GM23338 (cell line): ENCODE measurements at regions not wholly inside any gene's neighbourhood (a gene's known extent, or its start where the extent isn't known, plus 50 kb on each side); places are given as distances from the start of the nearest gene placed in this dataset.

Experiments
- ATAC-seq: fragments of 200-7000 bp; cut with Tn5 transposase; 3 replicates; pipeline ENCODE4 v1.9.1; 2020
- DNase-seq: peaks from one replicate; pipeline ENCODE4 v3.0.0-alpha.2; 2015; ENCODE audit warnings: low spot score
- H2AFZ ChIP-seq: fragments of 200-600 bp; sonication (generic); 2 replicates; pipeline ENCODE4 v1.8.0; 2016; ENCODE audit warnings: antibody characterized with exemption, mild to moderate bottlenecking, moderate library complexity
- H3F3A ChIP-seq: fragments of 200-600 bp; sonication (generic); replicated peaks from 2 replicates; pipeline ENCODE4 v1.8.0; 2017; ENCODE audit warnings: antibody characterized with exemption, mixed run types, low read depth
- H3K27ac ChIP-seq: fragments of 200-600 bp; sonication (generic); 2 replicates; pipeline ENCODE4 v1.6.1; 2016; ENCODE audit warnings: low read depth
- H3K27me3 ChIP-seq: fragments of 200-600 bp; sonication (generic); 2 replicates; pipeline ENCODE4 v1.8.0; 2016; ENCODE audit warnings: mild to moderate bottlenecking, mixed run types, moderate library complexity; ENCODE audit not compliant: insufficient read depth
- H3K36me3 ChIP-seq: fragments of 200-600 bp; sonication (generic); 2 replicates; pipeline ENCODE4 v1.8.0; 2016; ENCODE audit warnings: mild to moderate bottlenecking; ENCODE audit not compliant: insufficient read depth
- H3K4me1 ChIP-seq: fragments of 200-600 bp; sonication (generic); 2 replicates; pipeline ENCODE4 v1.8.0; 2016; ENCODE audit warnings: mild to moderate bottlenecking, moderate library complexity; ENCODE audit not compliant: insufficient read depth
- H3K4me2 ChIP-seq: fragments of 200-600 bp; sonication (generic); 2 replicates; pipeline ENCODE4 v1.7.1; 2017; ENCODE audit warnings: mixed run types
- H3K4me3 ChIP-seq: fragments of 200-600 bp; sonication (generic); 2 replicates; pipeline ENCODE4 v1.6.1; 2016; ENCODE audit warnings: mixed run types
- H3K79me2 ChIP-seq: fragments of 200-600 bp; sonication (generic); replicated peaks from 2 replicates; pipeline ENCODE4 v1.8.0; 2017; ENCODE audit warnings: mild to moderate bottlenecking; ENCODE audit not compliant: insufficient read depth
- H3K9me2 ChIP-seq: fragments of 200-600 bp; sonication (generic); 2 replicates; pipeline ENCODE4 v1.8.0; 2017; ENCODE audit not compliant: insufficient read depth
- H4K20me1 ChIP-seq: fragments of 200-600 bp; sonication (generic); replicated peaks from 2 replicates; pipeline ENCODE4 v1.8.0; 2017; ENCODE audit warnings: mild to moderate bottlenecking; ENCODE audit not compliant: insufficient read depth
- H3K27ac Mint-ChIP-seq: 2 replicates; pipeline ENCODE4 v1.8.0; 2020; ENCODE audit warnings: inconsistent platforms, mild to moderate bottlenecking, moderate library complexity, mixed read lengths
- H3K27me3 Mint-ChIP-seq: 3 replicates; pipeline ENCODE4 v1.8.0; 2022; ENCODE audit warnings: low read depth, mild to moderate bottlenecking, moderate library complexity, mixed read lengths, inconsistent platforms; ENCODE audit not compliant: insufficient read depth, poor library complexity
- H3K36me3 Mint-ChIP-seq: 3 replicates; pipeline ENCODE4 v1.8.0; 2021; ENCODE audit warnings: low read depth, mild to moderate bottlenecking, inconsistent platforms, moderate library complexity, mixed read lengths
- H3K4me1 Mint-ChIP-seq: 3 replicates; pipeline ENCODE4 v1.8.0; 2020; ENCODE audit warnings: mild to moderate bottlenecking, inconsistent platforms, mixed read lengths
- H3K4me3 Mint-ChIP-seq: 3 replicates; pipeline ENCODE4 v1.8.0; 2021; ENCODE audit warnings: moderate library complexity, mild to moderate bottlenecking, inconsistent platforms, mixed read lengths
- H3K9me3 Mint-ChIP-seq: 3 replicates; pipeline ENCODE4 v1.8.0; 2020; ENCODE audit warnings: moderate library complexity, mild to moderate bottlenecking, inconsistent platforms, mixed read lengths
- CREB1 ChIP-seq: fragments of 250-450 bp; sonication (Bioruptor Pico); IDR thresholded peaks from 2 replicates; pipeline ENCODE4 v1.5.0; 2020; ENCODE audit warnings: low read depth, mild to moderate bottlenecking, moderate library complexity
- EZH2 ChIP-seq: fragments of 200-600 bp; sonication (generic); IDR thresholded peaks from one replicate; pipeline ENCODE4 v1.8.0; 2017; ENCODE audit warnings: antibody characterized with exemption, mild to moderate bottlenecking, low read depth; ENCODE audit not compliant: unreplicated experiment
- EZH2phosphoT487 ChIP-seq: fragments of 200-600 bp; sonication (generic); IDR thresholded peaks from one replicate; pipeline ENCODE4 v1.8.1; 2018; ENCODE audit warnings: antibody characterized with exemption; ENCODE audit not compliant: unreplicated experiment
- JUNB ChIP-seq: IDR thresholded peaks from one replicate; pipeline ENCODE4 v1.6.1; 2016; ENCODE audit warnings: antibody characterized with exemption; ENCODE audit not compliant: unreplicated experiment
- NANOG ChIP-seq: IDR thresholded peaks from 2 replicates; pipeline ENCODE4 v1.6.1; 2016; ENCODE audit warnings: antibody characterized with exemption, borderline replicate concordance
- POLR2AphosphoS5 ChIP-seq: IDR thresholded peaks from 2 replicates; pipeline ENCODE4 v1.6.1; 2016; ENCODE audit warnings: antibody characterized with exemption, low read depth
- STAT1 ChIP-seq: IDR thresholded peaks from one replicate; pipeline ENCODE4 v1.6.1; 2016; ENCODE audit warnings: antibody characterized with exemption; ENCODE audit not compliant: unreplicated experiment
- ZNF114 ChIP-seq: fragments of 250-450 bp; sonication (Bioruptor Pico); IDR thresholded peaks from 2 replicates; pipeline ENCODE4 v1.5.0; 2020; ENCODE audit warnings: mild to moderate bottlenecking, moderate library complexity
- ZNF331 ChIP-seq: fragments of 250-450 bp; sonication (Bioruptor Pico); IDR thresholded peaks from 2 replicates; pipeline ENCODE4 v1.5.0; 2020; ENCODE audit warnings: low read depth, mild to moderate bottlenecking, moderate library complexity
- TF ChIP-seq, protein P1 (sequence below): fragments of 250-450 bp; sonication (Bioruptor Pico); IDR thresholded peaks from 2 replicates; pipeline ENCODE4 v1.5.0; 2020; ENCODE audit warnings: mild to moderate bottlenecking, moderate library complexity
- TF ChIP-seq, protein P2 (sequence below): IDR thresholded peaks from 2 replicates; pipeline ENCODE4 v1.6.1; 2016; ENCODE audit warnings: antibody characterized with exemption
- TF ChIP-seq, protein P3 (sequence below), 2 experiments: fragments of 200-600 bp in 1 of 2; sonication (generic) in 1 of 2; conservative IDR thresholded peaks; 2 replicates each; pipeline versions ENCODE4 v1.5.1 to v1.6.1; 2016 to 2017; ENCODE audit warnings: antibody characterized with exemption in 2 of 2, low read depth in 2 of 2, mild to moderate bottlenecking in 2 of 2, moderate library complexity in 1 of 2

DNA sequence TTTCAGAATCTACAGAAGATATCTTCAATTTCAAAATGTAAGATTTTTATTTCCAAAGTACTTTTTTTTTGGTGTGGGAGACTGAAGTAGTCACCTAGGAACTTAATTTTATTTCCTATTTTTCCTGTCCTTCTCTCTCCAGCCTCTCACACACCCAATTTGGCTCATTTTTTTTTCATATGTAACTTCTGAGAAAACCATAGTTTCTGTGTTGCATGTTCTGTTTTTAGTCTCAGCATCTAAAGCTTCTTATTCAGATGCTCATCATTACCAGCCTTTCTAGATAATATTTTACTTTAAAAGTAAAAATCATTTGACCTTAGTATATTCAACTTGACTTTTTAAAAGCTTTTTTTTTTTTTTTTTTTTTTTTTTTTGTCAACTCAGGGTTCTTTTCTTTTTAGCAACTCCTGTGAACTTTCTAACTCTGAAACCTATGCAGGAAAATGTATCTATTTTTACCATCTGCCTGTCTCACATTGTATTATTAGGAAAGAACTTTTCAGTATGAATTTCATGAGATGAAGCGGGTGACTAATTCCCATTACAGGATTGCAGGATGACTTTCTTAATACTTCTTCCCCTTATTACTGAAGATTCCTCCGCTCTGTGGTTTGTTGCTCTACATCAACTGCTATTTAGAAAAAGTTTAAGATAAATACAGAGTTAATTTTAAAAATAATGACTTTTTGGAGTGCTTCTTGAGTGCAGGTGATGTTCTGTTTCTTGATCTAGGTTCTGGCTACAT is 73.6 kb upstream of the LSM8 start:
- no peak overlapping the region for H3K4me2 ChIP-seq
- no peak overlapping the region for H2AFZ ChIP-seq
- H3K9me2 ChIP-seq: no peaks in the 10 kb centered on the region
- no peak overlapping the region for H3K4me3 Mint-ChIP-seq
- H3K27me3 Mint-ChIP-seq: no peaks in the 10 kb centered on the region
- no peaks in the 10 kb centered on the region for H3F3A ChIP-seq
- H3K4me1 ChIP-seq: no peaks in the 10 kb centered on the region
- TF ChIP-seq STAT1: no peak
- TF ChIP-seq ZNF114: no peak
- H3K36me3 Mint-ChIP-seq: peaks cover 7% of the 10 kb centered on the region; the same call in 2 of the 3 replicates
- no peaks in the 10 kb centered on the region for H3K79me2 ChIP-seq
- H3K36me3 ChIP-seq: peaks cover 6% of the 10 kb centered on the region; the same call in 1 of the 2 replicates
- H3K27ac Mint-ChIP-seq: no peak overlapping the region
- no peaks in the 10 kb centered on the region for H3K4me1 Mint-ChIP-seq
- peaks cover 18% of the 10 kb centered on the region for H3K9me3 Mint-ChIP-seq
- no peaks in the 10 kb centered on the region for H4K20me1 ChIP-seq
- H3K27ac ChIP-seq: no peak overlapping the region
- H3K4me3 ChIP-seq: no peak overlapping the region
- ATAC-seq: no peak
- DNase-seq: no peak
- no peaks in the 10 kb centered on the region for H3K27me3 ChIP-seq

DNA sequence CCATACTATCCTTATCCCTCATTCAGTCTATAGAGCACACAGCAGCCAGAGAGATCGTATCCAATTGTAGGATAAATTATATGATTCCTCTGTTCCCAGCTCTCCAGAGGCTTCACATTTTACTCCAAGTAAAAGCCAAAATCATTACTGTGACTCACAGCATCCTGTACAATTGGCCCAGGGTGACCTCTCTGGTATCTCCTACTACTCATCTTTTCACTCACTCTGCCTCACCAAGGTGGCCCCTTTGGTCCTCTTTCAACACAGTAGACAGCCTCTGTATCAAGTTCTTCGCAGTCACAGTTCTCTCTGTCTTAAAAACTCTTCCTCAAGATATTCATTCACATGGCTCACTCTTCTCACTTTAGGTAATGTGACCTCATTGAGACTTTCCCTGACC is 72.6 kb upstream of the LSM8 start:
- Histone ChIP-seq H4K20me1 (no peaks in the 10 kb centered on the region), H2AFZ (no peak overlapping the region), H3K4me2 (no peak overlapping the region), H3K4me3 (no peak overlapping the region), H3K27ac (no peak overlapping the region), H3K79me2 (no peaks in the 10 kb centered on the region), H3K27me3 (no peaks in the 10 kb centered on the region), H3F3A (no peaks in the 10 kb centered on the region), H3K4me1 (no peaks in the 10 kb centered on the region), H3K36me3 (peaks cover 6% of the 10 kb centered on the region; the same call in 1 of the 2 replicates), H3K9me2 (no peaks in the 10 kb centered on the region)
- H3K4me3 Mint-ChIP-seq: no peak overlapping the region
- H3K4me1 Mint-ChIP-seq: no peaks in the 10 kb centered on the region
- no peaks in the 10 kb centered on the region for H3K27me3 Mint-ChIP-seq
- ATAC-seq (no peak), DNase-seq (no peak)
- no peak overlapping the region for H3K27ac Mint-ChIP-seq
- peaks cover 7% of the 10 kb centered on the region; the same call in 2 of the 3 replicates for H3K36me3 Mint-ChIP-seq
- H3K9me3 Mint-ChIP-seq: peaks cover 27% of the 10 kb centered on the region
- TF ChIP-seq JUNB (no peak), CREB1 (CRISPR knock-in tag) (no peak), ZNF331 (no peak), STAT1 (no peak), ZNF114 (no peak), NANOG (no peak), EZH2 (no peak), POLR2AphosphoS5 (no peak), EZH2phosphoT487 (no peak)
- TF ChIP-seq, protein P1, sequence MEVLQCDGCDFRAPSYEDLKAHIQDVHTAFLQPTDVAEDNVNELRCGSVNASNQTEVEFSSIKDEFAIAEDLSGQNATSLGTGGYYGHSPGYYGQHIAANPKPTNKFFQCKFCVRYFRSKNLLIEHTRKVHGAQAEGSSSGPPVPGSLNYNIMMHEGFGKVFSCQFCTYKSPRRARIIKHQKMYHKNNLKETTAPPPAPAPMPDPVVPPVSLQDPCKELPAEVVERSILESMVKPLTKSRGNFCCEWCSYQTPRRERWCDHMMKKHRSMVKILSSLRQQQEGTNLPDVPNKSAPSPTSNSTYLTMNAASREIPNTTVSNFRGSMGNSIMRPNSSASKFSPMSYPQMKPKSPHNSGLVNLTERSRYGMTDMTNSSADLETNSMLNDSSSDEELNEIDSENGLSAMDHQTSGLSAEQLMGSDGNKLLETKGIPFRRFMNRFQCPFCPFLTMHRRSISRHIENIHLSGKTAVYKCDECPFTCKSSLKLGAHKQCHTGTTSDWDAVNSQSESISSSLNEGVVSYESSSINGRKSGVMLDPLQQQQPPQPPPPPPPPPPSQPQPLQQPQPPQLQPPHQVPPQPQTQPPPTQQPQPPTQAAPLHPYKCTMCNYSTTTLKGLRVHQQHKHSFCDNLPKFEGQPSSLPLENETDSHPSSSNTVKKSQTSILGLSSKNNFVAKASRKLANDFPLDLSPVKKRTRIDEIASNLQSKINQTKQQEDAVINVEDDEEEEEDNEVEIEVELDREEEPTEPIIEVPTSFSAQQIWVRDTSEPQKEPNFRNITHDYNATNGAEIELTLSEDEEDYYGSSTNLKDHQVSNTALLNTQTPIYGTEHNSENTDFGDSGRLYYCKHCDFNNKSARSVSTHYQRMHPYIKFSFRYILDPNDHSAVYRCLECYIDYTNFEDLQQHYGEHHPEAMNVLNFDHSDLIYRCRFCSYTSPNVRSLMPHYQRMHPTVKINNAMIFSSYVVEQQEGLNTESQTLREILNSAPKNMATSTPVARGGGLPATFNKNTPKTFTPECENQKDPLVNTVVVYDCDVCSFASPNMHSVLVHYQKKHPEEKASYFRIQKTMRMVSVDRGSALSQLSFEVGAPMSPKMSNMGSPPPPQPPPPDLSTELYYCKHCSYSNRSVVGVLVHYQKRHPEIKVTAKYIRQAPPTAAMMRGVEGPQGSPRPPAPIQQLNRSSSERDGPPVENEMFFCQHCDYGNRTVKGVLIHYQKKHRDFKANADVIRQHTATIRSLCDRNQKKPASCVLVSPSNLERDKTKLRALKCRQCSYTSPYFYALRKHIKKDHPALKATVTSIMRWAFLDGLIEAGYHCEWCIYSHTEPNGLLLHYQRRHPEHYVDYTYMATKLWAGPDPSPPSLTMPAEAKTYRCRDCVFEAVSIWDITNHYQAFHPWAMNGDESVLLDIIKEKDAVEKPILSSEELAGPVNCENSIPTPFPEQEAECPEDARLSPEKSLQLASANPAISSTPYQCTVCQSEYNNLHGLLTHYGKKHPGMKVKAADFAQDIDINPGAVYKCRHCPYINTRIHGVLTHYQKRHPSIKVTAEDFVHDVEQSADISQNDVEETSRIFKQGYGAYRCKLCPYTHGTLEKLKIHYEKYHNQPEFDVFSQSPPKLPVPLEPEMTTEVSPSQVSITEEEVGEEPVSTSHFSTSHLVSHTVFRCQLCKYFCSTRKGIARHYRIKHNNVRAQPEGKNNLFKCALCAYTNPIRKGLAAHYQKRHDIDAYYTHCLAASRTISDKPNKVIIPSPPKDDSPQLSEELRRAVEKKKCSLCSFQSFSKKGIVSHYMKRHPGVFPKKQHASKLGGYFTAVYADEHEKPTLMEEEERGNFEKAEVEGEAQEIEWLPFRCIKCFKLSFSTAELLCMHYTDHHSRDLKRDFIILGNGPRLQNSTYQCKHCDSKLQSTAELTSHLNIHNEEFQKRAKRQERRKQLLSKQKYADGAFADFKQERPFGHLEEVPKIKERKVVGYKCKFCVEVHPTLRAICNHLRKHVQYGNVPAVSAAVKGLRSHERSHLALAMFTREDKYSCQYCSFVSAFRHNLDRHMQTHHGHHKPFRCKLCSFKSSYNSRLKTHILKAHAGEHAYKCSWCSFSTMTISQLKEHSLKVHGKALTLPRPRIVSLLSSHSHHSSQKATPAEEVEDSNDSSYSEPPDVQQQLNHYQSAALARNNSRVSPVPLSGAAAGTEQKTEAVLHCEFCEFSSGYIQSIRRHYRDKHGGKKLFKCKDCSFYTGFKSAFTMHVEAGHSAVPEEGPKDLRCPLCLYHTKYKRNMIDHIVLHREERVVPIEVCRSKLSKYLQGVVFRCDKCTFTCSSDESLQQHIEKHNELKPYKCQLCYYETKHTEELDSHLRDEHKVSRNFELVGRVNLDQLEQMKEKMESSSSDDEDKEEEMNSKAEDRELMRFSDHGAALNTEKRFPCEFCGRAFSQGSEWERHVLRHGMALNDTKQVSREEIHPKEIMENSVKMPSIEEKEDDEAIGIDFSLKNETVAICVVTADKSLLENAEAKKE (CRISPR knock-in tag): no peak
- TF ChIP-seq, protein P2, sequence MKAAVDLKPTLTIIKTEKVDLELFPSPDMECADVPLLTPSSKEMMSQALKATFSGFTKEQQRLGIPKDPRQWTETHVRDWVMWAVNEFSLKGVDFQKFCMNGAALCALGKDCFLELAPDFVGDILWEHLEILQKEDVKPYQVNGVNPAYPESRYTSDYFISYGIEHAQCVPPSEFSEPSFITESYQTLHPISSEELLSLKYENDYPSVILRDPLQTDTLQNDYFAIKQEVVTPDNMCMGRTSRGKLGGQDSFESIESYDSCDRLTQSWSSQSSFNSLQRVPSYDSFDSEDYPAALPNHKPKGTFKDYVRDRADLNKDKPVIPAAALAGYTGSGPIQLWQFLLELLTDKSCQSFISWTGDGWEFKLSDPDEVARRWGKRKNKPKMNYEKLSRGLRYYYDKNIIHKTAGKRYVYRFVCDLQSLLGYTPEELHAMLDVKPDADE: no peak
- TF ChIP-seq, protein P3, sequence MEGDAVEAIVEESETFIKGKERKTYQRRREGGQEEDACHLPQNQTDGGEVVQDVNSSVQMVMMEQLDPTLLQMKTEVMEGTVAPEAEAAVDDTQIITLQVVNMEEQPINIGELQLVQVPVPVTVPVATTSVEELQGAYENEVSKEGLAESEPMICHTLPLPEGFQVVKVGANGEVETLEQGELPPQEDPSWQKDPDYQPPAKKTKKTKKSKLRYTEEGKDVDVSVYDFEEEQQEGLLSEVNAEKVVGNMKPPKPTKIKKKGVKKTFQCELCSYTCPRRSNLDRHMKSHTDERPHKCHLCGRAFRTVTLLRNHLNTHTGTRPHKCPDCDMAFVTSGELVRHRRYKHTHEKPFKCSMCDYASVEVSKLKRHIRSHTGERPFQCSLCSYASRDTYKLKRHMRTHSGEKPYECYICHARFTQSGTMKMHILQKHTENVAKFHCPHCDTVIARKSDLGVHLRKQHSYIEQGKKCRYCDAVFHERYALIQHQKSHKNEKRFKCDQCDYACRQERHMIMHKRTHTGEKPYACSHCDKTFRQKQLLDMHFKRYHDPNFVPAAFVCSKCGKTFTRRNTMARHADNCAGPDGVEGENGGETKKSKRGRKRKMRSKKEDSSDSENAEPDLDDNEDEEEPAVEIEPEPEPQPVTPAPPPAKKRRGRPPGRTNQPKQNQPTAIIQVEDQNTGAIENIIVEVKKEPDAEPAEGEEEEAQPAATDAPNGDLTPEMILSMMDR (conservative IDR thresholded peaks at IDR 0.05; ENCODE audit: low read depth in 2 of 2): no peak
